Activated CD4-positive, alpha-beta T cell treated with anti-CD3 and anti-CD28 coated beads, Interleukin-2, amount 50 U/mL, for 48 hours (primary cell): ENCODE measurements at regions not wholly inside any gene's neighbourhood (a gene's known extent, or its start where the extent isn't known, plus 50 kb on each side); places are given as distances from the start of the nearest gene placed in this dataset.

Experiments used
- DNase-seq, 2 experiments: peaks; one replicate each; pipeline ENCODE4 v3.0.0-alpha.2; 2020

DNA sequence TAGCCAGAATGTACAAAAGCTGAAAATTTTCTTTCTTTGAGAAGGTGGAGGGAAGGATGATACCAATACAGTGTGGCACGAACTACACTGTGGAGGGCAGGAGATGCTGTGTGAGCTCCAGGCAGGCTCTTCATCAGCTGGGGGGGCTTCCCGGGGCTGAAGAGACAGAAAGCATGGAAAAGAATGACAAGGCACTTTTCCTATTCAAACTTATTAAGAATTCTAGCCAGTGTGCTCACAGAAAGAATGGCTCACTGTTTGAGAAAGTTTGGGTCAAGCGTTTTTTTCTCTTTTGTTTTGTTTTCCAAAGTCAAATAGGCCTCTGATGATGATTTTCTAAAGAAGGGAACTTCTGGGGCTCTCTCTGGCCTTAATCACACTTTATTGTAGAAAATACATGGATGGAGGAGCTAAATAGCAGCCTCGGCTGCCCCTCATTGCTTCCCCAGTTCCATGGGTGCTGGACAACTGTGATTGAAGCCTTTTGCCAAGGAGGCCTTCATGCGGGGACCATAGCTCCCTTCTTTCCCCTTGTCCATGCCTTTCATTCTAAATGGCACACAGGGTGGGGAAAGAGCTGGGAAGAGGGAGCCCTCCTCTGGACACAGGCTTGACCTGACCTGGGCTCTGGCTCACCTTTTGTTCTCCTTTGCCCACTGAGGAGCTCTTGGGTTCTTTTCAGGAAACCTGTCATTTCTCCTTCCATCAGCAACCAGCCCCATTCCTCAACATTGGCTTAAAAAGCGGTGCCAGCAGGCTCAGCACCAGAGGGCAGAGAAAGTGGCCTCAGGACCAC, 130.6 kb downstream of the TDRD15 start:
- no peak for DNase-seq

GRCh38 chr2:21256006-21256405, 132.2 kb downstream of the TDRD15 start:
- no peak for DNase-seq

GRCh38 chr2:21257621-21258020, 133.9 kb downstream of the TDRD15 start:
- no peak for DNase-seq

DNA sequence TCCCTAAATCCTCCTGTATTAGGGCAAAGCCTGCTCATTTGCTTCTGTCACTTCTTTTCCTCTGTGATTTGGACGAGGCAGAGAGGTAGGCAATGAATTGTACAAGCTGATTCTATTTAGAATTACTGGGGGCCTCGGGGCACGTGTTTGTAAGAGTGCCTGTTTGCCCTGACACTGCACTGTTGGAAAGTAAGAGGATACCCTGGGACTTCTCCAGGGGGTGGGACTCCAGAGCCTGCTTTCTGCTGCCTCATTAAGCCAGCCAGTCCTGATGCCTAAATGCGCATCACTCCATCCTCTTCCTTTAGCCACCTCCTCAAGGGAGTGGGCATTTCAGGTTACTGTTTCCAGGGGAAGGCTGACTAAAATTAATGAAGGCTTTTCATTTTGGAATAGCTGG, 134.3 kb downstream of the TDRD15 start:
- DNase-seq = no peak

DNA sequence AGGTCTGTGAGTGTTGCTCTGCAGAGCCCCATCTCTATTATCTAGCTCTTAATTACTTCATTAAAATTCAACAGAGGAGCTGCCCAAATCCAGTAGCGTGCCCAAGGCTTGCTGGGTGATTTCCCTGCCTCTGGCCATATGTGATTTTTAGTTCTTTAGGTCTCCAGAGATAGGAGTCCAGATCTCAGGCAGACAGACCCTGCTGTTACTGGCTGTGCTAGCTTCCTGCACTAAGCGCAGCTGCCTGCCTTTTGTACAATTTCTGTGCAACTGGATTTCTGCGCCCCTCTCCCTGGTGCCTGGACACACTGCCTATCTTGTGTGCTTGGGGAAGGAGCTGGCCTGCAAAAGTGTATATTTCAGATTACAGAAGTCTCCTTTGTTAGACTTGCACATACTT, 136.5 kb downstream of the TDRD15 start:
- DNase-seq = no peak

DNA sequence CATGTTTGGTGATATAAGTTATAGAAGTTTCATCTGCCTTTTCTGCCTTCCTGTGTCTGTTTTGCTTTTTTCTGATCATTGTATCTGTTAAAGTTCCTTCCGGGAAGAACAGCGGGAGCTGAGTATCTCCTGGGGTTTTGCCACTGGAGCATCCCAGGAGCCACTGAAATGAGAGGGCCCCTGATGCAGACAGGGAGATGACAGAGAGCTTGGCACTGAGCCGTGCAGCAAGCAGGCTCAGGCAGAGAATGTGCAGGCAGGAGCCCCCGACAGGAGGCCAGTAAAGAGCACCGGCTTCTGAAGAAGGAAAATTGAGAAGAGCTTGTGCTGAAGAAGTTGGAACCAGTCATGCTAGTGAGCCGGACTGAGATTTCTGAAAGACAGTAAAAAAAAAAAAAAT, 137.8 kb downstream of the TDRD15 start:
- DNase-seq = no peak

DNA sequence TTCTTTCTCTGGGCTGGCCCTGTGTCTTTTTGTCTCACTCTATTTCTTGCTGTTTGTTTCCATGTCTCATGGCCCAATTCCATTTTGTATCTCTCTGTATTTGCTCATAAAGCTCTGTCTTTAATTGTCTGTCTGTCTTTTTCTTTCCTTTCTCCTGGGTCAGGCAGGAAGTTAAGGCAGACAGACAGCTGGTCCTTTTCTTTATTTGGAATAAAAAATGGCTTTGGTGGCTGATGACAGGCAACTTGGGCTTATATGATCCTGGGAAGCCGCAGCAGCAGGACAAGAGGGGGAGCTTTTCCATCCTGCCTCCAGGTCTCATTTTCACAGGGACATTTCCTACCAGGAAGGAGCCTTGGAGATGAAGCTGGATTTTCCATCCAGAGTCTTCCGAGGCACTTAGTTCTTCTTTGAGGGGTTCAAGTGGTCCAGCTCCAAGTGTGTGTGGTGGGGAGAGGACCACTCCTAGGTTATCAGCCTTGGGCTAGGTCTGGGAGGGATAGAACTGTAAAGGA, 138.7 kb downstream of the TDRD15 start:
- no peak for DNase-seq

- no peak for DNase-seq
Observed at GRCh38 chr2:21263622-21264021, 139.9 kb downstream of the TDRD15 start.

- no peak for DNase-seq
Observed at GRCh38 chr2:21265752-21266151, 142.0 kb downstream of the TDRD15 start.

DNA sequence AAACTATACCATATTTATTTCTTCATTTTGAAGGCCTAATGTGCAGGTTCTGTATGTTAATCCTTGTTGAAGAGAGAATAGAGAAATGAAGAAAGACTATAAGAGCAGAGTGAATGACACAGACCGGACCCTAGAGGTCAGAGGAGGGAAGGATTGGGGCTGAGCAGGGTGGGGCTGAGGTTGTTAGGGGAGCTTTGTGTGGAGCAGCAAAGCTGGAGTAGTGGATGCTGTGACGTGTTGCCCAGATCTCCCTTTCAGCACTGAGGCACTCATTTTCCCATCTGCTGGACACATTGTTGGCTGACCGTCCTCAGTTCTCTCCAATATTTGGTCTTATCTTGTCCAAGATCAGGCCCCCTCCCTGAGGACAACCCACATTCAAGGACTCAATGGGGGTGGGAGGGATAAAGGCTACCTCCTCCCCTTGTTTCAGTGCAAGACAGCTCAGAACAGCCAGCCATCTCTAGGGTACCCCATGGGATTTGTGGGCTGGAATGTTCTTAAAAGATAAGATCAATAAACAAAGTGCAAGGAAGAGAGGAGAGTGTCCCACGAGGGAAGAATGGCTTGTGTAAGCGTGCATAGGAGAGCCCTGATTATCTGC, 143.6 kb downstream of the TDRD15 start:
- no peak for DNase-seq

- no peak for DNase-seq
Observed at GRCh38 chr2:21268197-21268877, 144.6 kb downstream of the TDRD15 start.

- DNase-seq = no peak
Observed at GRCh38 chr2:21268878-21269224, 145.1 kb downstream of the TDRD15 start.

- DNase-seq = no peak
Observed at GRCh38 chr2:21269382-21269781, 145.6 kb downstream of the TDRD15 start.

DNA sequence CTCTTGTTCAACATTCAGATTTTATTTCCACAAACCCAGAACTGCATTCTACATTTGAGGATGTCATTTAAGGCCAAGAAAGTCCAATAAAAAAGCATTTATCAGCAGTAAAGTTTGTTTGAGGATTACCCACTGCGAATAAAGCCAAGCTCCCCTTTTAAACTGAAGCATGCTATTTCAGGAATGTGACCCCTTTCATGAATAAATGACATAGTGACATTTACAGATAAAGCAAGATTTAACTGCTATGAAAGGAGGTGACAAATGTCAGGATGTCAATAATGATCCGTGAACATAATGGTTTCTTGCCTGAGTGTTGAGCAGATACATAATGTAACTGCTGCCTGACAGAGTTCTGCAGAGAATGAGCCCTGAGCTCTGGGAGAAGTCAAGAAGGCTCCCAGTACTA, 146.3 kb downstream of the TDRD15 start:
- no peak for DNase-seq

DNA sequence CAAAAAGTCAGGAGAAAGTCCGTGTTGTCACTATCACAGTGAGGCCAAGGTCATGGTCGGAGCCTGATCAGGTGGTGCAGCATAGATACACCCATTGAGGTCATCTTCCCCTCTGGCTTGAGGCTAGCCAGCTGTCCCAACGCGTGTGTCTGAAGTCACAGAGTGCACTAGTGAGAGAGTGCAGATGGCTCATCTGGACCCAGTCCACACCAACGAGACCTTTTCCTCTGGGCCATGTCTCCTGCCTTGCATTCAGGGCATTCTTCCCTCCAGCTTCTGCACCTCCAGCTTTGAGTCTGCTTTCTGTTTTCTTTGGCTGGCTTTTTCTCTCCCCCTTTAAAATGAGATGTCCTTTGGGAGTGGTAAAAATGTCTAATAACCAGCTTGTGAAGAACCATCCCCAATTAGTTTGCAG, 146.9 kb downstream of the TDRD15 start:
- no peak for DNase-seq

- DNase-seq = no peak
Observed at GRCh38 chr2:21276163-21276562, 152.4 kb downstream of the TDRD15 start.

- no peak for DNase-seq
Observed at GRCh38 chr2:21277068-21278056, 153.6 kb downstream of the TDRD15 start.

DNA sequence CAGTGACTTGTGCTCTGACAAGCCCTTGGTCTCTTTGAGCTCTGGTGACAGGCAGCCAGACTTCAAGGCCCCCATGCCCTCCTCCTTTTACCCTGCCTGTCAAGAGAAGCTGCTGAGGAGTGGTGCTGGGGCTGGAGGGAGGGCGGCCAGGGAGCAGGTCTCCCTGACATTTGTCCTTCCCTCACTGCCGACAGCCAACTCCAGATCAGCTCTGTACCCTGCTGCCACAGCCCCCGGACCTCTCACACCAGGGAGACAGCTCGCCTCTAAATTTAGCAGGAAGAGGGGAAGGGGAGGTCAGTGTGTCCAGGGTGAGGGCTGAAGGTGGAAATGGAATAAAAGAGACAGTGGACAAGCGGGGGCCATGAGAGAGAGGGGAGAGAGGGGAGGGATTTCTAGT, 155.8 kb downstream of the TDRD15 start:
- DNase-seq = no peak

- DNase-seq = no peak
Observed at GRCh38 chr2:21280793-21281192, 157.0 kb downstream of the TDRD15 start.

DNA sequence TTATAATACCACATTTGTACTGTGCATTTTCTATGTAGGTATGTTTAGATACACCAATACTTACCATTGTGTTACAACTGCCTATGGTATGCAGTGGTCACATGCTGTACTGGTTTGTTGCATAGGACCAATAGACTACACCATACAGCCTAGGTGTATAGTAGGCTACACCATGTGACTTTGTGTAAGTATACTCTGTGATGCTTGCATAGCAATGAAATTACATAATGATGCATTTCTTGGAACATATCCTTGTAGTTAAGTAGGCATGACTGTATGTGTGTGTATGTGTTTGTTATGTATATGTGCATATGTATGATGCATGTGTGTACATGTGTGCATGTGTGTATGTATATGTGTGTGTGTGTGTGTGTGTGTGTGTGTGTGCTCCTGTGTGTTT, 157.6 kb downstream of the TDRD15 start:
- no peak for DNase-seq

- DNase-seq = no peak
Observed at GRCh38 chr2:21281791-21282514, 158.2 kb downstream of the TDRD15 start.

- no peak for DNase-seq
Observed at GRCh38 chr2:21282515-21282898, 158.7 kb downstream of the TDRD15 start.
